GM13976 (cell line): ENCODE measurements at regions not wholly inside any gene's neighbourhood (a gene's known extent, or its start where the extent isn't known, plus 50 kb on each side); places are given as distances from the start of the nearest gene placed in this dataset.

ENCODE experiments used
- DNase-seq: peaks from one replicate; pipeline ENCODE4 v3.0.0; 2012; ENCODE audit warnings: low spot score
- CTCF ChIP-seq: IDR thresholded peaks from 2 replicates; pipeline ENCODE4 v1.5.1; 2012; ENCODE audit warnings: borderline replicate concordance, mild to moderate bottlenecking; ENCODE audit not compliant: insufficient read depth; ENCODE audit errors: extremely low read depth, missing control alignments, control extremely low read depth
- in situ Hi-C: fragments of 300-500 bp; cut with MboI; formaldehyde crosslinking; loops from one replicate; pipeline ENCODE4 v1.12.0; 2022; ENCODE audit warnings: low sequenced_read_pairs, mixed read lengths, inconsistent platforms; ENCODE audit not compliant: unreplicated experiment

GRCh38 chr1:242797856-242798255 is 273.4 kb upstream of the PLD5 start:
- DNase-seq: no peak
- in situ Hi-C loops: no loop called here
- no peak for TF ChIP-seq CTCF

GRCh38 chr1:242788771-242789170 is 264.3 kb upstream of the PLD5 start:
- TF ChIP-seq CTCF: no peak
- peak; percentile 16 for DNase-seq
- in situ Hi-C loops: no loop called here

- no peak for TF ChIP-seq CTCF
- in situ Hi-C loops: no loop called here
- no peak for DNase-seq
Measured at GRCh38 chr1:242787968-242788367, 263.5 kb upstream of the PLD5 start.

GRCh38 chr1:242784807-242785206 is 260.3 kb upstream of the PLD5 start:
- no peak for TF ChIP-seq CTCF
- no peak for DNase-seq
- in situ Hi-C loops: no loop called here

GRCh38 chr1:242784084-242784483 is 259.6 kb upstream of the PLD5 start:
- TF ChIP-seq CTCF: no peak
- in situ Hi-C loops: no loop called here
- DNase-seq: no peak

GRCh38 chr1:242774256-242774655 is 249.8 kb upstream of the PLD5 start:
- no peak for DNase-seq
- no peak for TF ChIP-seq CTCF
- in situ Hi-C loops: no loop called here

- in situ Hi-C loops: no loop called here
- no peak for DNase-seq
- no peak for TF ChIP-seq CTCF
Measured at GRCh38 chr1:242770366-242770765, 245.9 kb upstream of the PLD5 start.
